Hepatocyte (in vitro differentiated cells): ENCODE measurements at regions not wholly inside any gene's neighbourhood (a gene's known extent, or its start where the extent isn't known, plus 50 kb on each side); places are given as distances from the start of the nearest gene placed in this dataset.

Experiments used
- DNase-seq: peaks from one replicate; pipeline ENCODE4 v3.0.0-alpha.2; 2016; ENCODE audit warnings: low spot score
- H2AFZ ChIP-seq: fragments of 200-600 bp; sonication (generic); 2 replicates; pipeline ENCODE4 v1.6.0; 2016; ENCODE audit warnings: antibody characterized with exemption, mild to moderate bottlenecking
- H3K27ac ChIP-seq: fragments of 200-600 bp; sonication (generic); 2 replicates; pipeline ENCODE4 v1.5.1; 2016; ENCODE audit warnings: mild to moderate bottlenecking
- H3K27me3 ChIP-seq: fragments of 200-600 bp; sonication (generic); 2 replicates; pipeline ENCODE4 v1.6.1; 2016
- H3K36me3 ChIP-seq: fragments of 200-600 bp; sonication (generic); replicated peaks from 2 replicates; pipeline ENCODE4 v1.5.1; 2016; ENCODE audit warnings: low read depth; ENCODE audit not compliant: insufficient read depth
- H3K4me1 ChIP-seq: fragments of 200-600 bp; sonication (generic); 2 replicates; pipeline ENCODE4 v1.5.1; 2016; ENCODE audit warnings: mild to moderate bottlenecking, moderate library complexity; ENCODE audit not compliant: insufficient read depth
- H3K4me2 ChIP-seq: fragments of 200-600 bp; sonication (generic); 2 replicates; pipeline ENCODE4 v1.6.0; 2016
- H3K4me3 ChIP-seq: fragments of 200-600 bp; sonication (generic); 2 replicates; pipeline ENCODE4 v1.5.1; 2016; ENCODE audit warnings: mild to moderate bottlenecking
- H3K79me2 ChIP-seq: fragments of 200-600 bp; sonication (generic); 2 replicates; pipeline ENCODE4 v1.6.0; 2017; ENCODE audit warnings: mild to moderate bottlenecking
- H3K9me2 ChIP-seq: fragments of 200-600 bp; sonication (generic); replicated peaks from 2 replicates; pipeline ENCODE4 v1.6.0; 2017; ENCODE audit warnings: mild to moderate bottlenecking; ENCODE audit not compliant: insufficient read depth
- H3K9me3 ChIP-seq: fragments of 200-600 bp; sonication (generic); 2 replicates; pipeline ENCODE4 v1.5.1; 2016; ENCODE audit warnings: low read depth, mild to moderate bottlenecking
- H4K20me1 ChIP-seq: fragments of 200-600 bp; sonication (generic); 2 replicates; pipeline ENCODE4 v1.6.0; 2016; ENCODE audit warnings: mild to moderate bottlenecking; ENCODE audit not compliant: insufficient read depth, poor library complexity, severe bottlenecking
- CTCF ChIP-seq: fragments of 200-600 bp; sonication (generic); IDR thresholded peaks from 2 replicates; pipeline ENCODE4 v1.5.1; 2016; ENCODE audit warnings: antibody characterized with exemption, mild to moderate bottlenecking; ENCODE audit not compliant: poor library complexity
- EZH2 ChIP-seq: fragments of 200-600 bp; sonication (generic); IDR thresholded peaks from 2 replicates; pipeline ENCODE4 v1.6.1; 2016; ENCODE audit warnings: antibody characterized with exemption, mild to moderate bottlenecking, borderline replicate concordance
- EZH2phosphoT487 ChIP-seq: fragments of 200-600 bp; sonication (generic); IDR thresholded peaks from one replicate; pipeline ENCODE4 v1.6.1; 2018; ENCODE audit warnings: antibody characterized with exemption, mild to moderate bottlenecking, low read depth, moderate library complexity; ENCODE audit not compliant: unreplicated experiment, severe bottlenecking
- WGBS: methylation state at CpG from one replicate; pipeline ENCODE4 v1.1.6; 2016; ENCODE audit warnings: low lambda C conversion rate; ENCODE audit errors: missing lambda C conversion rate; 5-methylcytosine and 5-hydroxymethylcytosine counted together

- Histone ChIP-seq H3K27ac (no peak overlapping the region), H4K20me1 (no peaks in the 10 kb centered on the region), H3K9me3 (no peaks in the 10 kb centered on the region), H3K27me3 (no peaks in the 10 kb centered on the region), H3K4me2 (no peak overlapping the region), H3K9me2 (no peaks in the 10 kb centered on the region), H3K36me3 (no peaks in the 10 kb centered on the region), H3K4me3 (no peak overlapping the region), H3K4me1 (no peaks in the 10 kb centered on the region), H2AFZ (no peak overlapping the region), H3K79me2 (no peaks in the 10 kb centered on the region)
- TF ChIP-seq EZH2, result no peak
- no peak for TF ChIP-seq EZH2phosphoT487
- TF ChIP-seq CTCF, result no peak
- no peak for DNase-seq
- 82% methylated on average over 6 of the region's 6 CpGs for WGBS
Observed at GRCh38 chr2:145036421-145037011, 516.6 kb upstream of the ZEB2 start.

- no peak for DNase-seq
- Histone ChIP-seq H3K27me3 (no peaks in the 10 kb centered on the region), H3K79me2 (no peaks in the 10 kb centered on the region), H3K9me3 (no peaks in the 10 kb centered on the region), H3K36me3 (no peaks in the 10 kb centered on the region), H3K4me1 (no peaks in the 10 kb centered on the region), H3K27ac (no peak overlapping the region), H2AFZ (no peak overlapping the region), H3K9me2 (no peaks in the 10 kb centered on the region), H4K20me1 (no peaks in the 10 kb centered on the region), H3K4me3 (no peak overlapping the region), H3K4me2 (no peak overlapping the region)
- WGBS, result 90% methylated on average over 1 of the region's 1 CpG
- TF ChIP-seq EZH2 (no peak), EZH2phosphoT487 (no peak), CTCF (no peak)
Observed at GRCh38 chr2:145034511-145034910, 514.6 kb upstream of the ZEB2 start.

- H3K4me2 ChIP-seq, result no peak overlapping the region
- H3K27me3 ChIP-seq, result no peaks in the 10 kb centered on the region
- no peak overlapping the region for H2AFZ ChIP-seq
- no peak overlapping the region for H3K27ac ChIP-seq
- H4K20me1 ChIP-seq, result no peaks in the 10 kb centered on the region
- H3K4me3 ChIP-seq, result no peak overlapping the region
- WGBS, result 96% methylated on average over 1 of the region's 1 CpG
- DNase-seq, result no peak
- no peaks in the 10 kb centered on the region for H3K4me1 ChIP-seq
- H3K9me3 ChIP-seq, result no peaks in the 10 kb centered on the region
- no peaks in the 10 kb centered on the region for H3K9me2 ChIP-seq
- no peaks in the 10 kb centered on the region for H3K36me3 ChIP-seq
- TF ChIP-seq EZH2phosphoT487 (no peak), CTCF (no peak)
- no peaks in the 10 kb centered on the region for H3K79me2 ChIP-seq
Observed at GRCh38 chr2:145033438-145033837, 513.5 kb upstream of the ZEB2 start.

- Histone ChIP-seq H3K27me3 (no peaks in the 10 kb centered on the region), H3K79me2 (no peaks in the 10 kb centered on the region), H3K36me3 (no peaks in the 10 kb centered on the region), H3K4me1 (no peaks in the 10 kb centered on the region), H3K9me2 (no peaks in the 10 kb centered on the region), H3K4me2 (no peak overlapping the region), H3K27ac (no peak overlapping the region), H3K9me3 (no peaks in the 10 kb centered on the region), H3K4me3 (no peak overlapping the region), H2AFZ (no peak overlapping the region), H4K20me1 (no peaks in the 10 kb centered on the region)
- WGBS, result 78% methylated on average over 2 of the region's 2 CpGs
- DNase-seq, result no peak
- no peak for TF ChIP-seq EZH2phosphoT487
- no peak for TF ChIP-seq CTCF
- no peak for TF ChIP-seq EZH2
Observed at GRCh38 chr2:145032791-145033190, 512.9 kb upstream of the ZEB2 start.
